Activated T-cell treated with anti-CD3 and anti-CD28 coated beads, Interleukin-2, amount 50 U/mL, for 72 hours (primary cell): ENCODE measurements at regions not wholly inside any gene's neighbourhood (a gene's known extent, or its start where the extent isn't known, plus 50 kb on each side); places are given as distances from the start of the nearest gene placed in this dataset.

Source experiments
- ATAC-seq, 2 donors: fragments of 150-1000 bp; cut with Tn5 transposase; replicated peaks in 1 of 2; 2 replicates each; pipeline ENCODE4 v1.10.0; 2021; ENCODE audit warnings: moderate library complexity in 2 of 2, mild to moderate bottlenecking in 1 of 2
- DNase-seq, 2 donors: peaks; one replicate each; pipeline ENCODE4 v3.0.0; 2021 to 2022; ENCODE audit warnings: mixed read lengths in 1 of 2
- H3K27ac Mint-ChIP-seq: one replicate; pipeline ENCODE4 v1.8.0; 2022; ENCODE audit warnings: mild to moderate bottlenecking, moderate library complexity, mixed read lengths
- H3K27me3 Mint-ChIP-seq: one replicate; pipeline ENCODE4 v1.8.0; 2022; ENCODE audit warnings: low read depth, mixed read lengths
- H3K36me3 Mint-ChIP-seq, 2 donors: one replicate each; pipeline ENCODE4 v1.8.0; 2022; ENCODE audit warnings: mixed read lengths in 2 of 2, mild to moderate bottlenecking in 1 of 2; ENCODE audit not compliant: insufficient read depth in 2 of 2
- H3K4me1 Mint-ChIP-seq: one replicate; pipeline ENCODE4 v1.8.0; 2022; ENCODE audit warnings: low read depth, mixed read lengths
- H3K4me3 Mint-ChIP-seq, 2 donors: one replicate each; pipeline ENCODE4 v1.8.0; 2022; ENCODE audit warnings: mild to moderate bottlenecking in 2 of 2, mixed read lengths in 2 of 2, moderate library complexity in 2 of 2
- H3K9me3 Mint-ChIP-seq, 2 donors: one replicate each; pipeline ENCODE4 v1.8.0; 2022; ENCODE audit warnings: mixed read lengths in 2 of 2

GRCh38 chr10:3442451-3442990 lies 269.9 kb upstream of the PITRM1 start:
- Mint-ChIP-seq H3K36me3 (no peaks in the 10 kb centered on the region), H3K9me3 (peaks cover 2 to 3% of the 10 kb centered on the region in 2 donors), H3K4me1 (peaks cover 5% of the 10 kb centered on the region), H3K27me3 (peaks cover 26% of the 10 kb centered on the region), H3K27ac (no peak overlapping the region), H3K4me3 (no peak overlapping the region)
- no peak for ATAC-seq
- no peak for DNase-seq

GRCh38 chr10:3439183-3439582 lies 266.6 kb upstream of the PITRM1 start:
- Mint-ChIP-seq H3K9me3 (peaks cover 2 to 3% of the 10 kb centered on the region in 2 donors), H3K4me3 (no peak overlapping the region), H3K27ac (no peak overlapping the region), H3K27me3 (peaks cover 14% of the 10 kb centered on the region), H3K4me1 (no peaks in the 10 kb centered on the region), H3K36me3 (no peaks in the 10 kb centered on the region)
- DNase-seq: no peak
- no peak for ATAC-seq

GRCh38 chr10:3438606-3439005 lies 266.0 kb upstream of the PITRM1 start:
- Mint-ChIP-seq H3K9me3 (peaks cover 2 to 3% of the 10 kb centered on the region in 2 donors), H3K4me1 (no peaks in the 10 kb centered on the region), H3K27me3 (peaks cover 8% of the 10 kb centered on the region), H3K27ac (no peak overlapping the region), H3K4me3 (no peak overlapping the region), H3K36me3 (no peaks in the 10 kb centered on the region)
- no peak for DNase-seq
- no peak for ATAC-seq

GRCh38 chr10:3435671-3436070 lies 263.1 kb upstream of the PITRM1 start:
- no peaks in the 10 kb centered on the region for H3K4me1 Mint-ChIP-seq
- no peak overlapping the region for H3K27ac Mint-ChIP-seq
- ATAC-seq (no peak), DNase-seq (no peak)
- no peaks in the 10 kb centered on the region for H3K27me3 Mint-ChIP-seq
- H3K9me3 Mint-ChIP-seq: peaks cover 7 to 8% of the 10 kb centered on the region in 2 donors
- peaks cover 0 to 5% of the 10 kb centered on the region in 2 donors for H3K36me3 Mint-ChIP-seq
- no peak overlapping the region for H3K4me3 Mint-ChIP-seq

- no peak overlapping the region for H3K27ac Mint-ChIP-seq
- H3K4me1 Mint-ChIP-seq: no peaks in the 10 kb centered on the region
- no peak for ATAC-seq
- no peaks in the 10 kb centered on the region for H3K27me3 Mint-ChIP-seq
- DNase-seq: no peak
- no peak overlapping the region for H3K4me3 Mint-ChIP-seq
- peaks cover 0 to 9% of the 10 kb centered on the region in 2 donors for H3K36me3 Mint-ChIP-seq
- H3K9me3 Mint-ChIP-seq: peaks cover 9 to 13% of the 10 kb centered on the region in 2 donors
These were observed 261.4 kb upstream of the PITRM1 start for GRCh38 chr10:3433988-3434387.

DNA sequence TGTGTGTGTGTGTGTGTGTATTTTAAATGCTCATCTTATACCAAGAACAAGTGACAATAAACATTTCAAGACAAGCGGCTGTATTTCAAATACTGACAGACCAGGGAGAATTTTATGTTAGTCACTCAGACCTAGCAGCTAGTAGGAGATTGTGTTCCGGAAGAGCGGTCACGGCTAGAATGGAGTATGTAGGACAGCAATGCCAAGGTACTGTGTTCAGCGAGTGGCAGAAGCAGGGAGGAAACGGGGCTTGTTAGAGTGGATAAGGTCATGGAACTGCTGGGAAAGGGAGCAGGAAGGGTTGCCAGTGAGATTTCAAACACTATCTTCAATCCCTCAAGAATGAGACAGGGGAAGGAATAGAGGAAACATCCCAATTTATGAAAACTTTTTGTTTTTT lies 260.5 kb upstream of the PITRM1 start:
- Mint-ChIP-seq H3K27me3 (no peaks in the 10 kb centered on the region), H3K9me3 (peaks cover 9 to 11% of the 10 kb centered on the region in 2 donors), H3K4me3 (no peak overlapping the region), H3K27ac (no peak overlapping the region), H3K4me1 (no peaks in the 10 kb centered on the region), H3K36me3 (peaks cover 0 to 9% of the 10 kb centered on the region in 2 donors)
- DNase-seq: no peak
- ATAC-seq: no peak

GRCh38 chr10:3432081-3432825 lies 259.7 kb upstream of the PITRM1 start:
- Mint-ChIP-seq H3K9me3 (peaks cover 9 to 11% of the 10 kb centered on the region in 2 donors), H3K36me3 (peaks cover 0 to 9% of the 10 kb centered on the region in 2 donors), H3K27me3 (no peaks in the 10 kb centered on the region), H3K27ac (no peak overlapping the region), H3K4me1 (no peaks in the 10 kb centered on the region), H3K4me3 (no peak overlapping the region)
- no peak for ATAC-seq
- DNase-seq: no peak

- DNase-seq: no peak
- H3K4me1 Mint-ChIP-seq: peaks cover 8% of the 10 kb centered on the region
- no peak for ATAC-seq
- H3K9me3 Mint-ChIP-seq: peaks cover 9 to 11% of the 10 kb centered on the region in 2 donors
- H3K27ac Mint-ChIP-seq: no peak overlapping the region
- H3K27me3 Mint-ChIP-seq: no peaks in the 10 kb centered on the region
- H3K4me3 Mint-ChIP-seq: no peak overlapping the region
- H3K36me3 Mint-ChIP-seq: peaks cover 0 to 9% of the 10 kb centered on the region in 2 donors
These were observed 257.9 kb upstream of the PITRM1 start for GRCh38 chr10:3430501-3430900.

DNA sequence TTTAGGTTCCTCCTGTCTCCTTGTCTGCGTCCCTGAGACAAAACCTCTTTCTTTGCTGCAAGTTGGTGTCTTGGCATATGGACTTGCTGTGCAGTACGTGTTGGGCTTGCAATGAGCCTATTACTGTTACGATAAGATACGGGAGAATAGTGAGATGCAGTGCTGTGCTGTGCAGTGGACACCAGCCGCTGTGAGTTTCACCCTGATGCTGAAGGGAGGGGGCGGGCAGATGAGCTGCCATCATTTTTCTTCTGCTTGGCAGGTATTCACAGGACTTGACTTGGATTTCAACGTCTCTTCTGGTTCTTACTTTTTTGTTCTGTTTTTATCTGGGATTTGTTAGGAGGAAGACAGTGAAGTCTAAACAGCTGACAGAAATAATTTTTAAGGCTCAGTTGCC lies 257.1 kb upstream of the PITRM1 start:
- H3K4me1 Mint-ChIP-seq: peaks cover 8% of the 10 kb centered on the region
- ATAC-seq (no peak), DNase-seq (no peak)
- H3K9me3 Mint-ChIP-seq: peaks cover 9 to 11% of the 10 kb centered on the region in 2 donors
- peaks cover 5% of the 10 kb centered on the region for H3K27me3 Mint-ChIP-seq
- H3K36me3 Mint-ChIP-seq: peaks cover 0 to 9% of the 10 kb centered on the region in 2 donors
- H3K4me3 Mint-ChIP-seq: no peak overlapping the region
- H3K27ac Mint-ChIP-seq: no peak overlapping the region

GRCh38 chr10:3428826-3429225 lies 256.2 kb upstream of the PITRM1 start:
- H3K4me3 Mint-ChIP-seq: no peak overlapping the region
- H3K27me3 Mint-ChIP-seq: peaks cover 9% of the 10 kb centered on the region
- peaks cover 9 to 11% of the 10 kb centered on the region in 2 donors for H3K9me3 Mint-ChIP-seq
- peaks cover 0 to 9% of the 10 kb centered on the region in 2 donors for H3K36me3 Mint-ChIP-seq
- no peak overlapping the region for H3K27ac Mint-ChIP-seq
- ATAC-seq (no peak), DNase-seq (no peak)
- peaks cover 8% of the 10 kb centered on the region for H3K4me1 Mint-ChIP-seq

DNA sequence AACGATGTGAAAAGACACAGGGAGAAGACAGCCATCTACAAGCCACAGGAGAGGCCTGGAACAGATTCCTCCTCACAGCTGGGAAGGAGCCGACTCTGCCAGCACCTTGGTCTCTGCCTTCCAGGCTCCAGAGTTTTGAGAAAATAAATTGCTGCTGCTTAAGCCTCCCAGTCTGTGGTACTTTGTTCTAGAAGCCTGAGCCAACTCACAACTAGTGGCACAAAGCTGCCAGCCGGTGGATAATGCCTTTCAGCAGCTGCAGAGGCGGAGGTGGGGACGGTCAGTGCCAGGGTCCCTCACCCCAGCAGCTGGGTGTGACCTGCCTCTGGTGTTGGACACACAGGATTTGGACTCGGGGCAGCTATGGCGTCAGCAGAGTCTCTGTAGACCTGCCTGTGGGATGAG lies 255.4 kb upstream of the PITRM1 start:
- Mint-ChIP-seq H3K27me3 (peaks cover 13% of the 10 kb centered on the region), H3K27ac (no peak overlapping the region), H3K9me3 (peaks cover 9 to 11% of the 10 kb centered on the region in 2 donors), H3K4me1 (peaks cover 8% of the 10 kb centered on the region), H3K36me3 (peaks cover 0 to 9% of the 10 kb centered on the region in 2 donors), H3K4me3 (no peak overlapping the region)
- ATAC-seq (no peak), DNase-seq (no peak)

DNA sequence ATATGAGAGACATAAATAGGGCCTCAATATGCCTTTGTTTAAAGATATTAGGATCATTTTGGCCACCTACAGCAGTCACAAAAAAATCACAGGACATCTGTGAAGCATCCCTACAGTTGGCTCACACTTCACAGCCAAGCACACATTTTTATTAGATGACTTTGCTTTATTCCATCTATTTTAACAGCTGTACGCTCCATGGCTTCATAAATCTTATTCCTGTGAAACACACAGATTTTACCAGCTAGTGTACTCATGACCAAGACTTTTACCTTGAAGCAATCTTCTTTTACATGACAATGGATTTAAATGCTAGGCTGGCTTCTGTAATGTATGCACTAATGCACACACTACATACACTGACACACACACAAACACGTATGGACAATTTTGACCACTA lies 254.8 kb upstream of the PITRM1 start:
- DNase-seq (no peak), ATAC-seq (no peak)
- peaks cover 14% of the 10 kb centered on the region for H3K27me3 Mint-ChIP-seq
- H3K9me3 Mint-ChIP-seq: peaks cover 9 to 11% of the 10 kb centered on the region in 2 donors
- H3K27ac Mint-ChIP-seq: no peak overlapping the region
- H3K36me3 Mint-ChIP-seq: peaks cover 0 to 9% of the 10 kb centered on the region in 2 donors
- peaks cover 8% of the 10 kb centered on the region for H3K4me1 Mint-ChIP-seq
- no peak overlapping the region for H3K4me3 Mint-ChIP-seq

DNA sequence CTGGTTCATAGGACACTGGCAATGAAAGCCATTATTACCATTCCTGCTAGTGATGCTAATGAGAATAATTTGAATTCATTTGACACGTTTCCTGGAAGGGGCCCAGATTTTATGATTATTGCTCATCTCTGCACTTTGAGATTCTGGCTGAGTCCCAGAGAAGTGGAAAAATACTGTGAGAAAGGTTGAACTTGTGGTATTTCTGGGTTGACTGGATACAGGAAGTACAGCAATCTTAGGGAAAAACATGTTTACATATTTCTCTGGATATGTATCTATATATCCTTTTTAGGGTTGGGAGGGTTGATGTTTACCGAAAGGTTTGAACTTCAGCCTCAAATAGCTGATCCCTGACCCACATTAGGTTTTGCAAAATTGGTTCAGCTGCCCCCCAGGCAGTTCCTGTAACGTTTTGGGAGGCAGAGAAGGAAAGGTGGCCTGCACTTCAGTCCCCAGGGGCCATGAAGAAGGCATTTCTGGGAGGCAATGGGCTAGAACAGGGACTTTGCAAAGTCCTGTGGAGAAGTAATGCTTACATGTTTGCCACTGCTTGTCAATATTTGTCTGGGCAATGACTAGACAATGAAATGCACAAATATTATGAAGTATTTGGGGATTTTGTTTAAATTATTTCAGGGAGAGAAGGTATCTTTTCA lies 253.7 kb upstream of the PITRM1 start:
- peaks cover 18% of the 10 kb centered on the region for H3K27me3 Mint-ChIP-seq

More for the DNA sequence above, 253.7 kb upstream of the PITRM1 start:
- Mint-ChIP-seq H3K4me1 (peaks cover 8% of the 10 kb centered on the region), H3K4me3 (no peak overlapping the region), H3K27ac (no peak overlapping the region), H3K9me3 (peaks cover 9 to 11% of the 10 kb centered on the region in 2 donors), H3K36me3 (peaks cover 0 to 9% of the 10 kb centered on the region in 2 donors)
- DNase-seq (no peak), ATAC-seq (no peak)
